ENCODE measurements at regions not wholly inside any gene's neighbourhood (a gene's known extent, or its start where the extent isn't known, plus 50 kb on each side); places are given as distances from the start of the nearest gene placed in this dataset.

- no peak overlapping the region for H3K27ac Mint-ChIP-seq (ENCODE audit: unreplicated experiment)
- H3K4me3 Mint-ChIP-seq (ENCODE audit: unreplicated experiment) = no peak overlapping the region
- no peak for DNase-seq (ENCODE audit: low spot score)
Measured at GRCh38 chr1:218865591-218865990, 308.1 kb upstream of the LYPLAL1 start.

GRCh38 chr1:218866507-218866906 lies 307.2 kb upstream of the LYPLAL1 start:
- peaks cover 3% of the 10 kb centered on the region for H3K9me3 Mint-ChIP-seq (ENCODE audit: low read depth)
- H3K27me3 Mint-ChIP-seq (ENCODE audit: low read depth) = no peaks in the 10 kb centered on the region
- H3K27ac Mint-ChIP-seq (ENCODE audit: unreplicated experiment) = no peak overlapping the region

More at GRCh38 chr1:218865591-218865990, 308.1 kb upstream of the LYPLAL1 start:
- H3K27me3 Mint-ChIP-seq (ENCODE audit: low read depth) = no peaks in the 10 kb centered on the region
- H3K4me1 Mint-ChIP-seq (ENCODE audit: low read depth) = peaks cover 9% of the 10 kb centered on the region
- no peak for TF ChIP-seq CTCF (IDR thresholded peaks at IDR 0.05)
- H3K36me3 Mint-ChIP-seq (ENCODE audit: low read depth) = no peaks in the 10 kb centered on the region
- peaks cover 3% of the 10 kb centered on the region for H3K9me3 Mint-ChIP-seq (ENCODE audit: low read depth)

GRCh38 chr1:218867066-218867465 lies 306.6 kb upstream of the LYPLAL1 start:
- Mint-ChIP-seq H3K9me3 (ENCODE audit: low read depth) (peaks cover 3% of the 10 kb centered on the region), H3K27ac (ENCODE audit: unreplicated experiment) (no peak overlapping the region), H3K4me1 (ENCODE audit: low read depth) (peaks cover 9% of the 10 kb centered on the region), H3K36me3 (ENCODE audit: low read depth) (no peaks in the 10 kb centered on the region), H3K4me3 (ENCODE audit: unreplicated experiment) (no peak overlapping the region), H3K27me3 (ENCODE audit: low read depth) (no peaks in the 10 kb centered on the region)
- TF ChIP-seq CTCF (IDR thresholded peaks at IDR 0.05) = no peak
- DNase-seq (ENCODE audit: low spot score) = no peak

More at GRCh38 chr1:218866507-218866906, 307.2 kb upstream of the LYPLAL1 start:
- Mint-ChIP-seq H3K4me3 (ENCODE audit: unreplicated experiment) (no peak overlapping the region), H3K36me3 (ENCODE audit: low read depth) (no peaks in the 10 kb centered on the region), H3K4me1 (ENCODE audit: low read depth) (peaks cover 9% of the 10 kb centered on the region)
- DNase-seq (ENCODE audit: low spot score) = no peak
- TF ChIP-seq CTCF (IDR thresholded peaks at IDR 0.05) = no peak

- Mint-ChIP-seq H3K9me3 (ENCODE audit: low read depth) (peaks cover 3% of the 10 kb centered on the region), H3K4me1 (ENCODE audit: low read depth) (peaks cover 9% of the 10 kb centered on the region), H3K4me3 (ENCODE audit: unreplicated experiment) (no peak overlapping the region), H3K36me3 (ENCODE audit: low read depth) (no peaks in the 10 kb centered on the region), H3K27me3 (ENCODE audit: low read depth) (no peaks in the 10 kb centered on the region), H3K27ac (ENCODE audit: unreplicated experiment) (peak overlapping the region; percentile 13)
- no peak for DNase-seq (ENCODE audit: low spot score)
- TF ChIP-seq CTCF (IDR thresholded peaks at IDR 0.05) = no peak
Measured at GRCh38 chr1:218867941-218868626, 305.6 kb upstream of the LYPLAL1 start.

GRCh38 chr1:218869276-218869675 lies 304.4 kb upstream of the LYPLAL1 start:
- no peak overlapping the region for H3K4me3 Mint-ChIP-seq (ENCODE audit: unreplicated experiment)
- H3K4me1 Mint-ChIP-seq (ENCODE audit: low read depth) = peaks cover 9% of the 10 kb centered on the region
- no peaks in the 10 kb centered on the region for H3K27me3 Mint-ChIP-seq (ENCODE audit: low read depth)
- TF ChIP-seq CTCF (IDR thresholded peaks at IDR 0.05) = no peak
- no peak for DNase-seq (ENCODE audit: low spot score)
- peaks cover 3% of the 10 kb centered on the region for H3K9me3 Mint-ChIP-seq (ENCODE audit: low read depth)
- H3K27ac Mint-ChIP-seq (ENCODE audit: unreplicated experiment) = no peak overlapping the region
- no peaks in the 10 kb centered on the region for H3K36me3 Mint-ChIP-seq (ENCODE audit: low read depth)

All from chondrocyte (in vitro differentiated cells).